T47D (cell line): ENCODE measurements at regions not wholly inside any gene's neighbourhood (a gene's known extent, or its start where the extent isn't known, plus 50 kb on each side); places are given as distances from the start of the nearest gene placed in this dataset.

Experiments
- DNase-seq, 2 experiments: peaks; one replicate each; pipeline versions ENCODE4 v3.0.0 to v3.0.0-alpha.2; 2011 to 2012; ENCODE audit warnings: low read depth in 1 of 2, low spot score in 1 of 2
- JUND ChIP-seq: IDR thresholded peaks from 2 replicates; pipeline ENCODE4 v1.6.1; 2012; ENCODE audit warnings: low read depth
- in situ Hi-C: cut with HindIII; loops from 2 replicates; pipeline ENCODE4 v1.10.0; 2016; ENCODE audit warnings: low sequenced_read_pairs, low pct_unique_long_range_greater_than_20kb

GRCh38 chr5:10153394-10153793 is 96.3 kb downstream of the ATPSCKMT start:
- in situ Hi-C loops = no loop called here
- TF ChIP-seq JUND = no peak
- no peak for DNase-seq

- no peak for DNase-seq
- TF ChIP-seq JUND = no peak
- in situ Hi-C loops = no loop called here
Observed at GRCh38 chr5:10151656-10152055, 98.0 kb downstream of the ATPSCKMT start.

- in situ Hi-C loops = no loop called here
- no peak for TF ChIP-seq JUND
- no peak for DNase-seq
Observed at GRCh38 chr5:10149911-10150310, 99.8 kb downstream of the ATPSCKMT start.

GRCh38 chr5:10145923-10146401 is 103.7 kb downstream of the ATPSCKMT start:
- in situ Hi-C loops = no loop called here
- peak in 1 of 2 experiments; percentile 61 for DNase-seq
- TF ChIP-seq JUND = no peak

- no peak for DNase-seq
- in situ Hi-C loops = no loop called here
- TF ChIP-seq JUND = no peak
Observed at GRCh38 chr5:10144040-10144439, 105.6 kb downstream of the ATPSCKMT start.

GRCh38 chr5:10140195-10140973 is 109.3 kb downstream of the ATPSCKMT start:
- in situ Hi-C loops = no loop called here
- no peak for TF ChIP-seq JUND
- DNase-seq = peak in 1 of 2 experiments; percentile 40

- no peak for DNase-seq
- TF ChIP-seq JUND = no peak
- in situ Hi-C loops = no loop called here
Observed at GRCh38 chr5:10138395-10139057, 111.2 kb downstream of the ATPSCKMT start.

- TF ChIP-seq JUND = no peak
- peak in 1 of 2 experiments; percentile 49 for DNase-seq
- in situ Hi-C loops = no loop called here
Observed at GRCh38 chr5:10133830-10134229, 115.9 kb downstream of the ATPSCKMT start.

- in situ Hi-C loops = no loop called here
- no peak for TF ChIP-seq JUND
- DNase-seq = no peak
Observed at GRCh38 chr5:10130881-10131280, 118.8 kb downstream of the ATPSCKMT start.

GRCh38 chr5:10126900-10127299 is 122.8 kb downstream of the ATPSCKMT start:
- no peak for TF ChIP-seq JUND
- in situ Hi-C loops = no loop called here
- DNase-seq = no peak

- no peak for DNase-seq
- TF ChIP-seq JUND = no peak
- in situ Hi-C loops = no loop called here
Observed at GRCh38 chr5:10125116-10125515, 124.6 kb downstream of the ATPSCKMT start.

GRCh38 chr5:10124287-10124686 is 125.4 kb downstream of the ATPSCKMT start:
- no peak for DNase-seq
- TF ChIP-seq JUND = no peak
- in situ Hi-C loops = no loop called here

GRCh38 chr5:10123254-10123989 is 126.3 kb downstream of the ATPSCKMT start:
- no peak for TF ChIP-seq JUND
- in situ Hi-C loops = no loop called here
- no peak for DNase-seq
